ELR (cell line): ENCODE measurements at regions not wholly inside any gene's neighbourhood (a gene's known extent, or its start where the extent isn't known, plus 50 kb on each side); places are given as distances from the start of the nearest gene placed in this dataset.
"Not testable (repeated sequence)": the region's sequence is repeated elsewhere in the genome, so short reads cannot be mapped to it uniquely, and the experiment has no call there.

Experiments used
- DNase-seq: peaks from one replicate; pipeline ENCODE4 v3.0.0-alpha.2; 2015; ENCODE audit warnings: low read depth

DNA sequence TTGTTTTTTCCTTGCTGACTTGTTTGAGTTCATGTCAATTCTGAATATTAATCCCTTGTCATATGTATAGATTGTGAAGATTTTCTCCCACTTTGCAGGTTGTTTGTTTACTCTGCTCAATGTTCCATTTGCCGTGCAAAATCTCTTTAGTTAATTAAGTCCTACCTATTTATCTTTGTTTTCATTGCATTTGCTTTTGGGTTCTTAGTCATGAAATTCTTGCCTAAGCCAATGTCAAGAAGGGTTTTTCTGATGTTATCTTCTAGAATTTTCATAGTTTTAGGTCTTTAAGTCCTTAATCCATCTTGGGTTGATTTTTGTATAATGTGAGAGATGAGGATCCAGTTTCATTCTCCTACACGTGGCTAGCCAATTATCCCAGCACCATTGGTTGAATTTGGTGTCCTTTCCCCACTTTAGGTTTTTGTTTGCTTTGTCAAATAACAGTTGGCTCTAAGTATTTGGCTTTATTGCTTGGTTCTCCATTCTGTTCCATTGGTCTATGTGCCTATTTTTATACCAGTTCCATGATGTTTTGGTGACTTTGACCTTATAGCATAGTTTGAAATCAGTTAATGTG lies 163.1 kb upstream of the PGR start:
- no peak for DNase-seq

DNA sequence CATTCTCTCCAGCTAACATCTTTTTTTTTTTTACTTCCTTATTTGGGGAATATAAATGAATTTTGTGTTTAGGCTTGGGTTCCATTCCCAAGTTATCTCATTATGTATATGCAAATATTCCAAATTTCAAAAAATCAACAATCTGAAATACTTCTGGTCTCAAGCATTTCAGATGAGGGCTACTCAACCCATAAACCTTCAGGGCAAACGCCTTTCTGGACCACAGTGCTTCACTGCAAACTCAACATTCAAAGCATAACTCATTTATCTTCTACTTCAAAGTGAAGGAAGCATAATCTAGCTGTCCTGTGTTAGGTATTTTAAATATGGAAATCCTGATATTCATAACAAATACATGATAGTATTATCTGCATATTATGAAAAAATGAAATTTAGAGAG lies 161.7 kb upstream of the PGR start:
- DNase-seq = no peak

DNA sequence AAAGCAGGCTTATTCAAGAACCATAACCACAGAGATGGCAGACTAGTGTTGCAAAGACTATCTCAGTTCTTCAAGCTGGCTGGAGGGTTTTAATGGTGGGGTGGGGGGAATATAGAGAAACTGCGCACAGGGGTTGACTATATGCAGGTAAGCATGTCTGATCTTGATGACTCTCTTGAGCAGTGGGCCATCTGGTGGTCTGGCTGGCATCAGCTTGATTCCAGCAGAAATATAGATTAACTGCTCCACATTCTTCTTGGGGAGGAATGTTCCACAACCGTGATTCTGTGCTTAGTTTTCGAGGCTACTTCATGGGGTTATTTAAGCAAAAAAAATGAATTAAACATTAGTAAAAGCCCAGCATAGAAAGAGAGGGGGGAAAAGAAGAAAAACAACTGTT lies 158.8 kb upstream of the PGR start:
- no peak for DNase-seq

DNA sequence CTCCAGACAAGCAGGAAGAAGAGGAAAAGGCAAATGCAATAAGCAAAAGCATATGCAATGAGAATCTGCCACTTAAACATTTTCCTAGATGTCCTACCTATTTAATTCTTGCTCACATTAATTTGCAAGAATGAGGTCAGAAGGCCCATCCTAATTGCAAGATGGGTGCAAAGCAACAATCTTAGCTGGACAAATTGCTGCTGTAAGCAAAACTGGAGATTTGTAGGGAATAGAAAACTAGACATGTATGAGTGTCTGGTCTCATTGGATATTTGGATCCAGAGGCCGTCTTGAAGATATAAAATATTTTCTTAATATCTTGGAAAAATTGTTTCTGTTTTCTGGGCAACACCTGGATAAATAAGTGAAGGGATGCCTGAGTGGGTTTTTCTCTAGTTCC lies 150.1 kb upstream of the PGR start:
- no peak for DNase-seq

DNA sequence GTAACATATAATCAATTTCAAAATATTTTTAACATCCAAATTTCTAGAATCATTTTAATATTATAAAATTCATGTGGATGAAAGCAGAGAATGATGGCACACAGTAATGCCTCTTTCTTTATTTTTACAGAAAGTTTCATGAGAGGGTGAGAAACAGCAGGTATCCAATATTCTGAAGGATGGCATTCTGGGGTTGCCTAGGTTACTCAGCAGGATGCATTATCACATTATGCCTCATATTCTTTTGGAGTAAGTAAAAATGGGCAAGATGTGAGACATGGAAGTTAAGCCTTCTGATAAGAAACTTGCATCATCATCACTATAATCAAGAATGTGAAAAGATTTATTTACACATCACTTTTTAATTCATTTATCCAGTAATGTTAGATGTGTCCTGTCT lies 148.7 kb upstream of the PGR start:
- no peak for DNase-seq

DNA sequence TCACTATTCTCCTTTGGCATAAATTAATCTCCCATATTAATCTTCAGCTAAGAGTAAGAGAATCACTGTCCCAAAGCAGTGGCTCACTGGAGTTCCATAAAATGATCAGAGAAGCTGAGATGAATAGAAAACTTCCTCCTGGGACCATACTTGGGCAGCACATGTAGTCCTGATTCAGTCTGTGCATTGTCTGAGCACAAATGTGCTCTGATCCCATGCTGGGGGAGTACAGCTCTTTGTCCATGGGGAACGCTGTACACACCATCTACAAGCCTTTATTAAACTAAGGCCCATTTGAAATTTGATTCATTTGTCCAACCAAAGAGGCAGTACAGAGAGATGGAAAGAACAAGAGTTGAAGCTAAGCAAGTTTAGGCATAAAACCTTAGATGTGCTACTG lies 147.4 kb upstream of the PGR start:
- DNase-seq = no peak

DNA sequence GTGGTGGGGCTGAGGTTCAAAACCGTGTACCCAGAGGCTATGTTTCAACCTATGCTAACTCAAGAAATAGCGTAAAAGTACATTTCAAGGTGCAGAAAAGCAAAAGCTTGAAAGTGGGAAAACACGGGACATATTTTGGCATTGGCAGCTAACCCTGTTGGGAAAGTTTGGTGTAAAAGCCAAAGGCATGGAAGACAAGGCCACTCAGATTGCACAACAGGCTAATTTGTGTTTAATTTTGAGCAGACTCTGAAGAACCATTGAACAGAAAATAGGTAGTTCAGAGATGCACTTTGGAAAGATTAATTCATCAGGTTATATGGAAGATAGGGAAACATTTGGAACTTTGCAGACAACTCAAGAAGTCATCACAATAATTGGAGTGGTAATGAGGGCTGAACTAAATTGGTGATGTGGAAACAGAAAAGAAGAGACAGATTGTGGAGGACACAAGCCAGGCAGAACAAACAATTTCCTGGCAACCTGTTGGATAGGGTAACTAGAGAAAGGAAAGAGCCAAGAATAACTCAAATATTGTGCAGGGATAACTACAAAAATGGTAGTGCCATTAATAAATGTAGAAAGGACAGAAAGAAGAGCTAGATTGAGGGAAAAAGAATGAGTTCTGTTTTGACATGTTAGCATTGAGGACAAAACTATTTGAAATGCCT lies 140.5 kb upstream of the PGR start:
- no peak for DNase-seq

DNA sequence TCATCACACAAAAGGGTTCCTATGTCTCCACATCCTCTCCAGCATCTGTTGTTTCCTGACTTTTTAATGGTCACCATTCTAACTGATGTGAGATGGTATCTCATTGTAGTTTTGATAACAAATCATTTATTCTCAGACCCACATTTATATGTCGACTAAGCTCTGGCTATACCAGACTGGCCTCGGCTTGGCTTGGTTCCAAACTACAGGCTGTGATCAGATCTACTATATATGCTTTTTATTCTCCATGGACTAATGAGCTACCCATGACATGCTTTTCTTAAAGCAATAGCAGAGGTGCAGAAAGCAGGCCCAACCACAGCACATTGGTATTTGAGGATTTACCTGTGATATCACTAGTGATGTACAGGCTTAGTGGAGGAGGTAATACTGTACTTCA lies 139.8 kb upstream of the PGR start:
- DNase-seq = no peak

DNA sequence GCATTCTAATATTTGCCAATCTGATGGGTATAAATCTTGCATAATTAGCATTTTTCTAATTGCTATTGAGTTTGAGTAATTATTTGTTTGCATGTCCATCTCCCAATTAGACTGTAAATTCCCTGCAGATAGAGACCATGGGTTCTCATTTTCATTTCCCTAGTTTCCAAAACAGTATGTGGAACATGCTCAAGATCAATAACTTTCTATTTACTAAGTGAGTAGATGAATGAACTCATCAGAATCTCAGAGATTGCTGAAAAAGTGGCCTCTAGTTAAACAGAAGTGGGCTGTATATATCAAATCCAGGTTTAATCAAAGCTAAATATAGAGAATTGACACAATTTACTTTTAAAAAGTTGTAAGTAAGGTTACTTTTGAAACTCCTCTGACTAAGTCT lies 138.0 kb upstream of the PGR start:
- DNase-seq = no peak

DNA sequence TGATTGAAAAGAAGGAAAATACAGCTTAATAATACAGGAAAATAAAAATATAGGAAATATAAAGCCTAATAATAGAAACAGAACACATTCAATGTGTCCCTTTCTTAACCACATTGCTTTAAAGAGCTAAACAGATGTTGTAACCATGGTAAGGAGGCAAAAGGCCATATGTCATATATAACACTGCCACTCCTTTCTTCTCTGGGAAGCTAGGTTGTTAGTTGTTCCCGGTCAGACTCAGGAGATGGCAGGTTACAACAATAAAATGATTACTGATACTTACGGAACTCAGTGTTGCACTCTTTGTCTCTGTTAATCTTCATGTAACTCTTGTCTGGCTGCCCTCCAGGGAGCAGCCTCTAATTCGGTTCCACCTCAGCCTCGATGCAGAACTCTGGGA lies 134.7 kb upstream of the PGR start:
- DNase-seq = no peak

DNA sequence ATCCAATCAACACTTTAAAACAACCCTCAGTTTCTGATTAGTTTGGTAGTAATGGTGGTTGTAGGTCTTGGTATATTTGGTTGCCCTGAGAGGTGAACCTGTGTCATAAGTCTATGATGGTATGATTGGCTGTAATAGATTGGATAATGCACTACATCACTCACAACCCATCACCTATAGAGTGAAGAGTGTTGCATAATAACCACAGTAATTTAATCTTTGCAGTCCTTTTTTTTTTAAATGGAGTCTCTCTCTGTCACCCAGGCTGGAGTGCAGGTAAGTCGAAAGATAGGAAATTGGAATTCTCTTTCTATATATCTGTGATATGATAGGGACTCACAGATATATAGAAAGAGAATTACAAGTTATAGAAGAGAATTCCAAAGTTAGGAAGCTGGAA lies 133.4 kb upstream of the PGR start:
- no peak for DNase-seq

DNA sequence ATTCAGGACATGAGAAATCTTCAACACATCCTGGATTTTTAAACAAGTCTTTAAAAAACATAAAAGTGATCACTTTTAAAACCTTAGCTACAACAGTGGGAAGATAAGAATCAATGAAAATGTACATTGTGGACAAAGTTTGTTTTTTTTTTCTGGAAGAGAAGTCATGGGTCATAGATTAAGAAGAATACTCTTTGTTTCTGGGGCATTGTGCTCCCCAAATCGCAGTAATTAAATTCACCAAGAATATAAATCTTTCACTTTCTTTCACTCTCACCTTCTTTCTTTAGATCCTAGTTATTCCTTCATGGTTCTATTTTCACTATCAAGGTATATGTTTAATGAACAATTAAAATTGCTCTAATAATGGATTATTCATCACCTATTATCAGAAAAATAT lies 132.6 kb upstream of the PGR start:
- DNase-seq = no peak

DNA sequence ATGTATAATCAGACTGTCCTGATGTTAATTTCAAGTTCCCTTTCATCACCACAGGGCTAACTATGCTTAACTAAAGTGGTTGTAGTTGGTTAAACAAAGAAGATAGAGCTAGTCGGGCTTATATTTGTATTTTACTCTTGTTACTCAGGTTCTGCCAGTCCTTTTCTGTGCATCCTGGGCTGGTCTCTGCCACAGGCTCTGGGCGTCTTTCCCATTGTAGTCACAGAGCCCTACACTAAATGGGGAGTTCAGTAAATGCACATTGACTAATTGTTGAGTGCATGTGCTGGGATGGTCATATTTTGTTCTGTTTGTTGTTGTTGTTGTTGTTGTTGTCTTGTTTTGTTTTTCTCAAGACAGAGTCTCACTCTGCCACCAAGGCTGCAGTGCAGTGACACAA lies 125.4 kb upstream of the PGR start:
- DNase-seq = no peak

DNA sequence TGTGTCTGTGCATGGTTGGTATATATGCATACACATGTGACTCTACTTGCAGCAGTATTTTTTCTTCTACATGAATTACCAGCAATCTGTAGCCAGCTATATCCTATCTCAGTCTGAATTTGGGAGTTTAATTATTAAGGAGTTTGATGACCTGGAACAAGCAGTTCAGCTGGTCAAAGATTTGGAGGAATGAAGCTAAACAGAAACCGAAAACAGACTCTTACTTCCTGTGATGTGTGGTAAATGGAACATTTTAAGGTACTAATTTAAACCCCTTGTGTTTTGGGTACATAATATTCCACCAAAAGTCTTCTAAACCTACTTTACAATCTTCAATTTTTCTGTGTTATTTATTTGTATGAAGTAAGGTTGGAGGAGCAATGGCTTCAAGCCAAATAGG lies 124.4 kb upstream of the PGR start:
- no peak for DNase-seq

DNA sequence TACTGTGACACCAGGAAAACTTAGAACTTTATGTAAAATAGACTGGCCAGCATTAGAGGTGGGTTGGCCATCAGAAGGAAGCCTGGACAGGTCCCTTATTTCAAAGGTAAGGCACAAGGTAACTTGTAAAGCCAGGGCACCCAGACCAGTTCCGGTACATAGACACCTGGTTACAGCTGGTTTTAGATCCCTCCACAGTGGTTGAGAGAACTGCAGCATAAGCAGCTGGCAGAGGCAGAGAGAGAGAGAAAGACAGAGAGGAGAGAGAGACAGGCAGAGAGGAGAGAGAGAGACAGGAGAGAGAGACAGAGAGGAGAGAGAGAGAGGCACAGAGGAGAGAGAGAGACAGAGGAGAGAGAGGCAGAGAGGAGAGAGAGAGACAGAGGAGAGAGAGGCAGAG lies 116.0 kb upstream of the PGR start:
- not testable (repeated sequence) for DNase-seq

DNA sequence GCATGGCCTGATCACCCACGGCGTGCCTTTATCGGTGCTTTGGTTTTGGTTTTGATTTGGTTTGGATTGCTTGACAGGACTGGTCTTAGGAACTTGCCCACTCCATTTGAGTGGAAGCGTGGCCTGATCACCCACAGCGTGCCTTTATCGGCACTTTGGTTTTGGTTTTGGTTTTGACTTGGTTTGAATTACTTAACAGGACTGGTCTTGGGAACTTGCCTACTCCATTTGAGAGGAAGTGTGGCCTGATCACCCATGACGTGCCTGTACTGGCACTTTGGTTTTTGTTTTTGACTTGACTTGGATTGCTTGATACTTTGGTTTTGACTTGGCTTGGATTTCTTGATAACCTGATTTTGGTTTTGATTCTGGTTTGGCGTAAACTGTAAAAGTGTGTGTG lies 115.5 kb upstream of the PGR start:
- not testable (repeated sequence) for DNase-seq

DNA sequence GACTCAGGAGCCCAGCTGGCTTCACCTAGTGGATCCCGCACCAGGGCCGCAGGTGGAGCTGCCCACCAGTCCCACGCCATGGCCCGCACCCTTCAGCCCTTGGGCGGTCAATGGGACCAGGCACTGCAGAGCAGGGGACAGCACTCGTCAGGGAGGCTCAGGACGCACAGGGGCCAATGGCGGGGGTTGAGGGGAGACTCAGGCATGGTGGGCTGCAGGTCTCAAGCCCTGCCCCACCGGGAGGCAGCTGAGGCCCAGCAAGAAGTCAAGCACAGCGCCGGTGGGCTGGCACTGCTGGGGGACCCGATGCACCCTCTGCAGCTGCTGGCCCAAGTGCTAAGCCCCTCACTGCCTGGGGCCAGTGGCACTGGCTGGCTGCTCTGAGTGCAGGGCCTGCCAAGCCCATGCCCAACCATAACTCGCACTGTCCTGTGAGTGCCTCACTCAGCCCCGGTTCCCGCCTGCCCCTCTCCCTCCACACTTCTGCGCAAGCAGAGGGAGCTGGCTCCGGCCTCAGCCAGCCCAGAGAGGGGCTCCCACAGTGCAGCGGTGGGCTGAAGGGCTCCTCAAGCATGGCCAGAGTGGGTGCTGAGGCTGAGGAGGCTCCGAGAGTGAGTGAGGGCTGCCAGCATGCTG lies 111.7 kb upstream of the PGR start:
- no peak for DNase-seq

DNA sequence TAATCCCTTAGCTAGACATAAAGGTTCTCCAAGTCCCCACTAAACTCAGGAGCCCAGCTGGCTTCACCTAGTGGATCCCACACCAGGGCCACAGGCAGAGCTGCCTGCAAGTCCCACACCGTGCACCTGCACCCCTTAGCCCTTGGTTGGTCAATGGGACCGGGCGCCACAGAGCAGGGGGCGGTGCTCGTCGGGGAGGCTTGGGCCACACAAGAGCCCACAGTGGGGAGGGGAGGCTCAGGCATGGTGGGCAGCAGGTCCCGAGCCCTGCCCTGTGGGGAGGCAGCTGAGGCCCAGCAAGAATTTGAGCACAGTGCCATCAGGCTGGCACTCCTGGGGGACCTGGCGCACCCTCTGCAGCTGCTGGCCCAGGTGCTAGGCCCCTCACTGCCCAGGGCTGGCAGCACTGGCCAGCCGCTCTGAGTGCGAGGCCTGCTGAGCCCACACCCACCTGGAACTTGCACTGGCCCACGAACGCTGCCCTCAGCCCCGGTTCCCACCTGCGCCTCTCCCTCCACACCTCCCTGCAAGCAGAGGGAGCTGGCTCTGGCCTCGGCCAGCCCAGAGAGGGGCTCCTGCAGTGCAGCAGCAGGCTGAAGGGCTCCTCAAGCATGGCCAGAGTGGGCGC lies 101.7 kb upstream of the PGR start:
- not testable (repeated sequence) for DNase-seq

DNA sequence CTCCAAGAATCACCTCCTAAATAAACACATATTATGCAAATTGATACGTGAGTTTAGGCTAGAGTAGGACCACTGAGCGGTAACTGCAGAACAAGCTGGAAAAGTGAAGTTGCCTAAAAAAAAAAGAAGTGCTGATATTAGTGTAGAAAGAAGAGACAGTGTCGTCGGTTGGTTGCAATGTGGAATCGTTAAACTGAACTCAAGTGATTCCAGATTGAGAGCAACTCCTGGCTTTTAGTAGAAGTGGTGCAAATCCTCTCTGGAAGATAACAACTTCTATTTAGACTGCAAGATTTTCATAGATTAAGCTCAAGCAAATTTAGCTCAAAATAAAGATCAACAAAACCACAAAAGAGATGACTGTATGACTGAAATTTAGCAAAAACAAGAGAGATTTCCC lies 97.0 kb upstream of the PGR start:
- no peak for DNase-seq

DNA sequence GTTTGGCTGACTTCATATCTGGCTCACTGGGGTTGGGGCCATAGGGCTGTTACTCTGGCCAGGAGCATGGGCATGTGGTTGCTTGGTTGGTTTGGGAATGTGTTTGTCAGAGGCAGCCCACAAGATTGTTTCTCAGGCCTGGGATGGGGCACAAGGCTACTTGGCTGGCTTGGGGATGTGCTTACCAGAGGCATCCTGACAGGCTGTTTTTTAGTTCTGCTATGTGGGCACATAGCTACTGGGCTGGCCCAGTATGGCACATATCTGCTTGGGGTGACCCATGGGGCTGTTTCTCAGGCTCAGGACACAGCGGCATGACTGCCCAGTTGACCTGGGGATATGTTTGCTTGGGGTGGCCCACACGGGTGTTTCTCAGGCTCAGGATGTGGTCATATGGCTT lies 94.6 kb upstream of the PGR start:
- no peak for DNase-seq

DNA sequence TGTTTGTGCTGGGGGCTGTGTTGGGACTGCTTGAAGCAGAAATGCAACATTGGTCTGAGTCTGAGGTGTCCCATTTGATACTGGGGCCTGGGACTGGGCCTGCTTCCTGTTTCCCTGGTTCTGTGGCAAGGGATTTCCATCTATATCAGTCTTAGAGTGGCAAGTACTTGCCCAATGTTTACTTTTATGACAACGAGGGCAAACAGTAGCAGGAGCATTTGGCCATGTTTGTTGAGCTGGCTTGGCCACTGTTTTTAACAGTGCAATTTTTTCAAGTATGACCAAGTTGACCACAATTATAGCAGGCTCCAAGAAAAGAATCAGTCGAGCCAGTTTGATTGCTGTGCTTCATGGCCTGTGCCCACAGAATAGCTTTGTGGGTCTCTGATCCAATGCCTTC lies 88.5 kb upstream of the PGR start:
- not testable (repeated sequence) for DNase-seq

DNA sequence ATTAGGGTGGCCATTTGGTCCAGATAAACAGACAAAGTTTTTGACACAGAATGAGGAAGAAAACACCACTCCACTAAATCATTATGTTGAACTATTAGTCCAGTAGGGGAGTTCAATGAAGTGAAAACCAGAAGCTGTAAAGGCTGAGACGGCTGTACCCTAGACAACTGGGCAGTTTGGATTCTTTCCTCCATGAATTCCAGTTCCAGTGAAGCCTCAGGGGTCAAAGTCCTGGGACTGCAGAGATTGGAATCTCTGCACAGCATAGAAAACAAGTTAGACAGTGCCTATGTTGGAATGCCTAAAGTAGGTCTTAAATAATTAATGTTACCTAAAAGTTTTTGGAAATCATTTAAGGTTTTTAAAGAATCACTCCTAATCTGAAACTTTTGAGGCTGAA lies 86.5 kb upstream of the PGR start:
- DNase-seq = not testable (repeated sequence)

DNA sequence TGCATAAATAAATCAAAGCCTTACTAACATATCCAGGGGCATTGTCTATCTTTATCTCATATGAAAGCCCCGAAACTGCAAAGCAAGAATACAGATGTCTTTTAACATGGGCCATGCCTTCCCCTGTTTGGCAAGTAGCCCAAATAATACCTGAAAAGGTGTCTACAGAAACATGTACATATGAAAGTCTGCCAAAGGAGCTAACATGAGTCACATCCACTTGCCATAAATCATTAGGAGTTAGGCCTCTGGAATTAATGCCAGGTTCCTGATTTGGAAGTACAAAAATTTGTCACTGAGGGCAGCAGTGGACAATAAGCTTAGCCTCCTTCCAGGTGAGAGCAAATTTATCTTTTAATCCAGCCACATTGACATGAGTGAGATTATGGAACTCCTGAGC lies 85.5 kb upstream of the PGR start:
- DNase-seq = no peak
